Adrenal gland (tissue), 9 donors: ENCODE measurements at regions not wholly inside any gene's neighbourhood (a gene's known extent, or its start where the extent isn't known, plus 50 kb on each side); places are given as distances from the start of the nearest gene placed in this dataset.
"Not testable (repeated sequence)": the region's sequence is repeated elsewhere in the genome, so short reads cannot be mapped to it uniquely, and the experiment has no call there.

ENCODE experiments used
- DNase-seq, 7 donors: peaks; one replicate each; pipeline ENCODE4 v3.0.0-alpha.2; 2019 to 2020
- H3K27ac ChIP-seq, 5 donors: fragments of 200-600 bp; sonication (generic) in 4 of 5; 1 replicate in 3 of 5; 2 replicates in 2 of 5; pipeline versions ENCODE4 v1.5.1 to v1.8.0; 2016 to 2020; ENCODE audit warnings: mild to moderate bottlenecking in 1 of 5
- H3K27me3 ChIP-seq: fragments of 200-600 bp; 2 replicates; pipeline ENCODE4 v1.8.0; 2021
- H3K36me3 ChIP-seq, 2 donors: fragments of 200-600 bp; replicated peaks in 1 of 2; 1 replicate in 1 of 2; 2 replicates in 1 of 2; pipeline versions ENCODE4 v1.5.1 to v1.8.0; 2018 to 2022
- H3K4me1 ChIP-seq, 2 donors: fragments of 200-600 bp; replicated peaks in 1 of 2; 1 replicate in 1 of 2; 2 replicates in 1 of 2; pipeline versions ENCODE4 v1.5.1 to v1.8.0; 2018 to 2021
- H3K4me3 ChIP-seq, 4 donors: fragments of 200-600 bp; sonication (generic) in 3 of 4; one replicate each; pipeline ENCODE4 v1.5.1; 2016 to 2018
- H3K9me3 ChIP-seq, 3 donors: fragments of 200-600 bp; sonication (generic) in 1 of 3; replicated peaks in 1 of 3; 1 replicate in 2 of 3; 2 replicates in 1 of 3; pipeline versions ENCODE4 v1.5.1 to v1.8.0; 2016 to 2021
- CTCF ChIP-seq, 6 experiments: fragments of 450-650 bp in 4 of 6; fragments of 200-600 bp in 2 of 6; sonication (generic) in 1 of 6; IDR thresholded peaks; 1 replicate in 5 of 6; 2 replicates in 1 of 6; pipeline versions ENCODE4 v1.5.1 to v1.8.0; 2016 to 2021; ENCODE audit warnings: antibody characterized with exemption in 6 of 6, mild to moderate bottlenecking in 2 of 6, moderate library complexity in 1 of 6
- POLR2A ChIP-seq, 2 donors: fragments of 450-650 bp; IDR thresholded peaks; one replicate each; pipeline ENCODE4 v1.6.1; 2017; ENCODE audit warnings: antibody characterized with exemption in 2 of 2, mild to moderate bottlenecking in 2 of 2, moderate library complexity in 1 of 2
- WGBS, 4 donors: extraction: QIAGEN DNeasy Blood & Tissue Kit in 2 of 4; methylation state at CpG; one replicate each; pipeline versions ENCODE4 v1.1.5 to v1.1.7; 2013 to 2017; 5-methylcytosine and 5-hydroxymethylcytosine counted together
- intact Hi-C, 2 donors: fragments of 100-400 bp; cut with DNase I; formaldehyde crosslinking; loops; one replicate each; pipeline versions ENCODE4 v1.14.1 to v1.15.0; 2022 to 2023
- donor health status: healthy with polysubstance abuse.
- donor health status: Bipolar disorder and iron deficiency.
- donor health status: DM: yes; HTN: yes; CAD: no.
- donor health status: DM: no; HTN: no; CAD: no.
- donor health status: DM: no; HTN: no; CAD: no.

- Histone ChIP-seq H3K36me3 (no peaks in the 10 kb centered on the region), H3K4me3 (no peak overlapping the region), H3K27ac (no peak overlapping the region), H3K4me1 (no peaks in the 10 kb centered on the region), H3K27me3 (no peaks in the 10 kb centered on the region), H3K9me3 (no peaks in the 10 kb centered on the region)
- WGBS, 4 donors: 84 to 93% (median 88%) methylated on average over 4 of the region's 4 CpGs
- TF ChIP-seq POLR2A (IDR thresholded peaks at IDR 0.05): no peak
- no peak for TF ChIP-seq CTCF (IDR thresholded peaks at IDR 0.05)
- intact Hi-C loops: no loop called here
- no peak for DNase-seq
These were observed 138.4 kb upstream of the PLD5 start for GRCh38 chr1:242662886-242663285.

GRCh38 chr1:242653772-242654171 is 129.3 kb upstream of the PLD5 start:
- intact Hi-C loops, DNase-seq, H3K9me3 ChIP-seq, H3K4me1 ChIP-seq, H3K4me3 ChIP-seq, H3K36me3 ChIP-seq, H3K27me3 ChIP-seq, H3K27ac ChIP-seq: not testable (repeated sequence)

- no peak overlapping the region for H3K4me3 ChIP-seq
- 44 to 69% (median 58%) methylated on average over 4 to 5 of the region's 5 CpGs for whole genome bisulfite sequencing, 4 donors
- TF ChIP-seq CTCF (IDR thresholded peaks at IDR 0.05) (peak in 1 of 6 experiments; percentile 5), POLR2A (IDR thresholded peaks at IDR 0.05) (no peak)
- H3K36me3 ChIP-seq: no peaks in the 10 kb centered on the region
- no peaks in the 10 kb centered on the region for H3K9me3 ChIP-seq
- intact Hi-C loops: no loop called here
- no peaks in the 10 kb centered on the region for H3K27me3 ChIP-seq
- no peak for DNase-seq
- H3K4me1 ChIP-seq: no peaks in the 10 kb centered on the region
- no peak overlapping the region for H3K27ac ChIP-seq
These were observed 127.3 kb upstream of the PLD5 start for GRCh38 chr1:242651817-242652216.

- intact Hi-C loops: no loop called here
These were observed 117.0 kb upstream of the PLD5 start for GRCh38 chr1:242641461-242641860.

More at GRCh38 chr1:242641461-242641860, 117.0 kb upstream of the PLD5 start:
- no peaks in the 10 kb centered on the region for H3K36me3 ChIP-seq
- no peak overlapping the region for H3K27ac ChIP-seq
- H3K4me3 ChIP-seq: no peak overlapping the region
- no peak for DNase-seq
- 45 to 61% (median 60%) methylated on average over 3 of the region's 3 CpGs for WGBS, 4 donors
- TF ChIP-seq POLR2A (IDR thresholded peaks at IDR 0.05): no peak
- no peak for TF ChIP-seq CTCF (IDR thresholded peaks at IDR 0.05)
- no peaks in the 10 kb centered on the region for H3K4me1 ChIP-seq
- no peaks in the 10 kb centered on the region for H3K27me3 ChIP-seq
- no peaks in the 10 kb centered on the region for H3K9me3 ChIP-seq
